ENCODE measurements at regions not wholly inside any gene's neighbourhood (a gene's known extent, or its start where the extent isn't known, plus 50 kb on each side); places are given as distances from the start of the nearest gene placed in this dataset. TPM values are rescaled to one million over a fixed set of nuclear protein-coding genes. Genes with fewer than 3 reads are reported as not detected.

DNA sequence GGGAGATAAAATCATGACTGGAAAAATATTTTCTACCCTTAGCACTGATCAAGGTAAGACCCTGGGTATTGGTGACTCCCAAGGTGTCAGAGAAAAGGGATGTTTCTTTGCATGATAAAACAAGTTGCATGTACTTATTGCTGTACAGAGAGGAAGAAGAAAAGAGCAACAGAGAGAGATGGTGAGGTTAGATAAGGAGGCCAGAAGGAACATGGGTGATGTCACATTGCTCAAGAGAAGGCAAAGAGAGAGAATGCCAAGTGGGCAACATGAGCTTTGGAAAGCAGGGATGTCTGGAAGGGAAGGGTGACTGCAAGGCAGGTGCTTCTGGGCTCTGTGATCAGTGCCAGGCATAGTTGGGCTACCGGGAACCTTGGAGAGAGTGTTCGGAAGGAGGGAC, 65.1 kb upstream of the ADARB2 start:
- DNase-seq: no peak
- H3K27ac Mint-ChIP-seq: no peak overlapping the region
- no peak overlapping the region for H3K27ac ChIP-seq (ENCODE audit: low read length in 2 of 2)
- ATAC-seq (ENCODE audit: low read depth): no peak
- no peaks in the 10 kb centered on the region for H3K4me1 ChIP-seq (ENCODE audit: control insufficient read depth in 2 of 2, insufficient read depth in 2 of 2, low read length in 2 of 2)
- intact Hi-C loops (cut with micrococcal nuclease): no loop called here
- no peaks in the 10 kb centered on the region for H3K79me2 ChIP-seq (ENCODE audit: control insufficient read depth, insufficient read depth, low read length)
- no peaks in the 10 kb centered on the region for H3K4me1 Mint-ChIP-seq
- H3K4me2 ChIP-seq (replicated peaks; ENCODE audit: low read depth, low read length, poor library complexity, severe bottlenecking): no peak overlapping the region
- H3K36me3 ChIP-seq (replicated peaks in 1 of 2; ENCODE audit: control extremely low read depth in 1 of 2, control insufficient read depth in 1 of 2, extremely low read depth in 1 of 2, insufficient read depth in 2 of 2, low read length in 1 of 2): no peaks in the 10 kb centered on the region
- ChIA-PET POLR2A (no interaction called here), CTCF (no interaction called here)
- no peak overlapping the region for H3K4me3 ChIP-seq (ENCODE audit: control extremely low read depth in 1 of 5, extremely low read depth in 1 of 5, insufficient read depth in 1 of 5, low read depth in 2 of 5, low read length in 4 of 5)
- H3K9me3 Mint-ChIP-seq (ENCODE audit: insufficient read depth): no peaks in the 10 kb centered on the region
- H3K27me3 ChIP-seq (replicated peaks in 1 of 4; ENCODE audit: control extremely low read depth in 1 of 4, control insufficient read depth in 3 of 4, insufficient read depth in 4 of 4, low read length in 3 of 4): no peaks in the 10 kb centered on the region
- TF ChIP-seq, protein P1, sequence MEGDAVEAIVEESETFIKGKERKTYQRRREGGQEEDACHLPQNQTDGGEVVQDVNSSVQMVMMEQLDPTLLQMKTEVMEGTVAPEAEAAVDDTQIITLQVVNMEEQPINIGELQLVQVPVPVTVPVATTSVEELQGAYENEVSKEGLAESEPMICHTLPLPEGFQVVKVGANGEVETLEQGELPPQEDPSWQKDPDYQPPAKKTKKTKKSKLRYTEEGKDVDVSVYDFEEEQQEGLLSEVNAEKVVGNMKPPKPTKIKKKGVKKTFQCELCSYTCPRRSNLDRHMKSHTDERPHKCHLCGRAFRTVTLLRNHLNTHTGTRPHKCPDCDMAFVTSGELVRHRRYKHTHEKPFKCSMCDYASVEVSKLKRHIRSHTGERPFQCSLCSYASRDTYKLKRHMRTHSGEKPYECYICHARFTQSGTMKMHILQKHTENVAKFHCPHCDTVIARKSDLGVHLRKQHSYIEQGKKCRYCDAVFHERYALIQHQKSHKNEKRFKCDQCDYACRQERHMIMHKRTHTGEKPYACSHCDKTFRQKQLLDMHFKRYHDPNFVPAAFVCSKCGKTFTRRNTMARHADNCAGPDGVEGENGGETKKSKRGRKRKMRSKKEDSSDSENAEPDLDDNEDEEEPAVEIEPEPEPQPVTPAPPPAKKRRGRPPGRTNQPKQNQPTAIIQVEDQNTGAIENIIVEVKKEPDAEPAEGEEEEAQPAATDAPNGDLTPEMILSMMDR (IDR thresholded peaks at IDR 0.05): no peak
- TF ChIP-seq EZH2 (IDR thresholded peaks at IDR 0.05; ENCODE audit: borderline replicate concordance, insufficient read depth, low read depth, low read length, poor library complexity, severe bottlenecking): no peak
- H3K9ac ChIP-seq (ENCODE audit: low read length): no peak overlapping the region
- peaks cover 0 to 12% (median 1%) of the 10 kb centered on the region in 3 donors for H3K9me3 ChIP-seq (ENCODE audit: control extremely low read depth in 1 of 3, control insufficient read depth in 2 of 3, insufficient read depth in 1 of 3, low read length in 2 of 3)
- no peak overlapping the region for H3K4me3 Mint-ChIP-seq
- no peaks in the 10 kb centered on the region for H4K20me1 ChIP-seq (ENCODE audit: control insufficient read depth, insufficient read depth, low read length, poor library complexity, severe bottlenecking)
- 96% methylated on average over 2 of the region's 2 CpGs for WGBS (ENCODE audit: insufficient coverage)
- H2AFZ ChIP-seq (ENCODE audit: insufficient read depth, low read depth, low read length, poor library complexity, severe bottlenecking): no peak overlapping the region
- H3K27me3 Mint-ChIP-seq: peaks cover 17% of the 10 kb centered on the region

DNA sequence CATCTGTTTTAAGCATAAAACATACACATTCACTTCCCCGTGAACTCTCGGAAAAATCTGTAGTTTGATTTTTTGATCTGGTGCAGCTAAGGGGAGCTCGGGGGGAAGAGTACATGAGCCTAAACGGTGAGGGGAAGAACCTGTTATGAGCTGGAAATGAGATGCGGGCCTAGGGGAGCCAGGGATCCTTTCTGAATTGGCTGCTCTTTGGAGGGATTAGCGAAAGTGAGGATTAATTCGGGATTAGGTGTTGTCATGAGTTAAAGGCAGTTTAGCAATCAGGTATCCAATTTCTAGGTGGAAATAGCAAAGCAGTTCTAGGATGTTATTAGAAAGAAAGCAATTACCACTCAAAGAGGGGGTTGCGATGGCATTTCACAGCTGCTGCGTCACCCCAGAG, 51.1 kb upstream of the ADARB2 start:
- Mint-ChIP-seq H3K4me1 (no peaks in the 10 kb centered on the region), H3K27ac (no peak overlapping the region), H3K4me3 (no peak overlapping the region), H3K9me3 (ENCODE audit: insufficient read depth) (no peaks in the 10 kb centered on the region), H3K27me3 (peaks cover 11% of the 10 kb centered on the region)
- no peaks in the 10 kb centered on the region for H3K79me2 ChIP-seq (ENCODE audit: control insufficient read depth, insufficient read depth, low read length)
- POLR2A ChIA-PET: no interaction called here
- no peak overlapping the region for H3K4me2 ChIP-seq (replicated peaks; ENCODE audit: low read depth, low read length, poor library complexity, severe bottlenecking)
- no peak overlapping the region for H3K27ac ChIP-seq (ENCODE audit: low read length in 2 of 2)
- DNase-seq (no peak), ATAC-seq (ENCODE audit: low read depth) (no peak)
- H3K4me1 ChIP-seq (ENCODE audit: control insufficient read depth in 2 of 2, insufficient read depth in 2 of 2, low read length in 2 of 2): no peaks in the 10 kb centered on the region
- no peak for TF ChIP-seq EZH2 (IDR thresholded peaks at IDR 0.05; ENCODE audit: borderline replicate concordance, insufficient read depth, low read depth, low read length, poor library complexity, severe bottlenecking)
- peaks cover 0 to 1% (median 0%) of the 10 kb centered on the region in 3 donors for H3K9me3 ChIP-seq (ENCODE audit: control extremely low read depth in 1 of 3, control insufficient read depth in 2 of 3, insufficient read depth in 1 of 3, low read length in 2 of 3)
- 78% methylated on average over 5 of the region's 9 CpGs for WGBS (ENCODE audit: insufficient coverage)
- H2AFZ ChIP-seq (ENCODE audit: insufficient read depth, low read depth, low read length, poor library complexity, severe bottlenecking): no peak overlapping the region
- peaks cover 0 to 4% (median 0%) of the 10 kb centered on the region in 4 experiments for H3K27me3 ChIP-seq (replicated peaks in 1 of 4; ENCODE audit: control extremely low read depth in 1 of 4, control insufficient read depth in 3 of 4, insufficient read depth in 4 of 4, low read length in 3 of 4)
- CTCF ChIA-PET: no interaction called here
- H3K4me3 ChIP-seq (ENCODE audit: control extremely low read depth in 1 of 5, extremely low read depth in 1 of 5, insufficient read depth in 1 of 5, low read depth in 2 of 5, low read length in 4 of 5): no peak overlapping the region
- intact Hi-C loops (cut with micrococcal nuclease): no loop called here
- H4K20me1 ChIP-seq (ENCODE audit: control insufficient read depth, insufficient read depth, low read length, poor library complexity, severe bottlenecking): no peaks in the 10 kb centered on the region
- H3K36me3 ChIP-seq (replicated peaks in 1 of 2; ENCODE audit: control extremely low read depth in 1 of 2, control insufficient read depth in 1 of 2, extremely low read depth in 1 of 2, insufficient read depth in 2 of 2, low read length in 1 of 2): no peaks in the 10 kb centered on the region
- H3K9ac ChIP-seq (ENCODE audit: low read length): no peak overlapping the region

Small RNA genes lying in the stretch of these regions (small RNA-seq; reads per million reads assigned to genes)
- not detected for gene MIR6072 (ENCODE audit: insufficient read length, low read depth, low replicate concordance)
- not detected for gene RNU6-576P (ENCODE audit: insufficient read length, low read depth, low replicate concordance)
- not detected for gene RNU6-889P (ENCODE audit: insufficient read length, low read depth, low replicate concordance)

All from B cell (primary cell).